ENCODE measurements at regions not wholly inside any gene's neighbourhood (a gene's known extent, or its start where the extent isn't known, plus 50 kb on each side); places are given as distances from the start of the nearest gene placed in this dataset.
A peak's percentile ranks its signal among the peaks of the same experiment; 100 is the strongest.

DNA sequence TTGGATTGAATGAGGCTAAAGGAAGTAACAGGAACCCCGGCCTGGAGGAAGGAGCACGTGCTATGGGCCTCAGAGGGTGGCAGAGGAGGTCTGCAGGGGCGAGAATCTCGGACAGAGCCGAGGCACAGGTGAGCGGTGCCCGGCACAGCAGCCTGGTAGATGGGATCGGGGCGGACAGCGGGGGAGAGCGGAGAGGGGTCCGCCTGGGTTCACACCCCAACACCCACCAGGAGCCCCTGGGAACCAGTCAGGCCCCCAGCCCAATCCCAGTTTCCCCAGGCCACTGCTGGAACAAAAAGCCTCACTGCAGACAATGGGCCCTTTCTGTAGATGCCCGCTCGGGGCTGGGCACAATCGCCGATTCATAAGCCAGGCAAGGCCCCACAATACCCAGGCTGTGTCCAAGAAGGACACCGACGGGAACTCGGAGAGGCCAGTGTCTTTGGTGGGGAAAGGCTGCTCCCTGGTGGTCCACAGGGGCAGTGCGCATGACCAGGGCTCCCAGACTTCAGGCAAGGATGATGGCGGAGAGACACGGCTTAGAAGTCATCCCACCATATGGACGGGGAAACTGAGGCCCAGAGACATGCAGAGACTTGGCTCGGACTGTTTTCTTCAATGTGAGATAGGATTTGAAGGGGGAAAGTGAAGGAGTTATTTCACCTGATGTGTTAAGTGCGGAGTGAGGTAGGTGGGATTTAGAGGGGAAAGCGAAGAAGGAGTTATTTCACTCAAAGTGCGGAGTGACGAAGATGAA, 106.9 kb upstream of the GPR26 start:
- peak; percentile 57 for DNase-seq (ENCODE audit: low read depth)

DNA sequence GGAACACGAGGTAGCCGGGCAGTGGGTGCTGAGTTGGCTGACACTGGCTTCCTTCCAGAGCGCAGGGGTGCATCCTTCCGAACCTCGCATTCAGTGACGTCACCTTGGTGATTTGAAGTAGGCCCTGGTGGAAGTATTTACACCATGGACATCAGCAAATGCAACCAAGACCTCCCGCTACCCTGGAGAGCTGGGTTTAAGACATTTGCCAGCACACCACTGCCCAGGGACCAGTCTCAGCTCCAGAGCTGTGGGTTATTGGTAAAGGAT, 106.4 kb upstream of the GPR26 start:
- DNase-seq (ENCODE audit: low read depth) = no peak

DNA sequence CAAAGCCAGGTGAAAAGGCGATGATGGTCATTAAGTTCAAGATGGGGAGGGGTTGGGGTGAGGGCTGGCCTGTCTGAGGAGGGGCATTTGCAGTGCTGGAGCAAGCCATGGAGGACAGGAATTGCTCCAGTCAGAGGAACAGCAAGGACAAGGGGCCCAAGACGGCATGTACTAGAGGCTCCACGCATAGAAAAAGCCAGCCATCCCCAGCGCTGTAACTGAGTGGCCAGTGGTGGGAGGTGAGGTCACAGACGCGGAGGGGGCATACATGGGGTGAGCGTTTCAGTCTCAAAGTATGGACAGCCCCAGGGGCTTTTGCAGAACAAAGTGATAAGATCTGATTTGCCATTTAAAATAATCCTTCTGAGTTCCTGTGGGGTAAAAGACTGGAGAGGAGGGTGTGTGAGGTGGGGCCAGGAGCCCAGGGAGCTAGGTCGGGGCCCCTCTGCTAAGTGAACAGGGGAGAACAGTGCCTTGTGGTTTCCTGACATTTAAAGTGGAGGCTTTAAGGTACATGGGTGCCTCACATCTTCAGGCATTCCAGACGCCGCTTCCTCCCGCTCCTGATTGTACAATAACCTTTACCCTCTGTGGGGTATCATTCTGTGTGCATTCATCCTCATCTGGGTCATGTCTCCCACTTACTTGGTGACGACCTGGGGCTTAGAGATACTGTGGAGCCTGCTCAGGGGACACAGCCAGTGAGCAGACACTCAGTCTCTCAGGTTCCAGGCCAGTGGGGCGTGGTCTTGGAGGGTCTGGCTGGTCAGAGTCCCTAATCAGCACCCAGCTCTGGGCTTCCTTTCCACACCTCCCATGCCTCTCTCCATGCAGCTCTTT, 105.6 kb upstream of the GPR26 start:
- DNase-seq (ENCODE audit: low read depth) = no peak

DNA sequence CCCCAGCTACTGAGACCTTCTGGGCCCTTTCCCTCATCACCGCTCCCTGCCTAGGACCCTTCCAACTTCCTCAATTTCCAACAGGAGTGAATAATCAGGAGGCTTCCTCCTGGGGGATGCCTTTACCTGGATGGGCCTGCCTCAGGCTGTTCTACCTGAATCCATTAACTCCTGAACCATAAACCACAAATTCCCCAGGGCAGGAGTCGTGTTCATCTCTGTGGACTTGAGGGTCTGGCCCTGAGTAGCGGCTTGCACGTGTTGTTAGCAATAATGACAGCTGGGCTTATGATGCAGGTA, 105.1 kb upstream of the GPR26 start:
- DNase-seq (ENCODE audit: low read depth) = no peak

DNA sequence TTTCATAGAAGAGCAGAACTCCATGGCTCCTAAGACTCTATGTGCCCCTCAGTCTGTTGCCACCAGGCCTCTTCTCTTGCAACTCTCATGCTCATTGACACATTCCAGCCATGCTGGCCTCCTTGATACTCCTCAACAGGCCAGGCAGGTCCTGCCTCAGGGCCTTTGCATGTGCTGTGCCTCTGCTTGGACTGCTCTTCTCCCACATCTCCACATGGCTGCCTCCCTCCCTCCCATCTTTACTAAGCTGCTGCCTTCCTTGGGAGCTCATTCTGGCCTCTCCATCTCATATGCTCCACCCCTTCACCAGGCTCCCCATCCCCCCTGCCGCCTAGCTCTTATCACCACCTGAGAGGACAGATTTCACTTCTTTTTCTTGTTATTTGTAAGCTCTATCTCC, 103.8 kb upstream of the GPR26 start:
- no peak for DNase-seq (ENCODE audit: low read depth)

DNA sequence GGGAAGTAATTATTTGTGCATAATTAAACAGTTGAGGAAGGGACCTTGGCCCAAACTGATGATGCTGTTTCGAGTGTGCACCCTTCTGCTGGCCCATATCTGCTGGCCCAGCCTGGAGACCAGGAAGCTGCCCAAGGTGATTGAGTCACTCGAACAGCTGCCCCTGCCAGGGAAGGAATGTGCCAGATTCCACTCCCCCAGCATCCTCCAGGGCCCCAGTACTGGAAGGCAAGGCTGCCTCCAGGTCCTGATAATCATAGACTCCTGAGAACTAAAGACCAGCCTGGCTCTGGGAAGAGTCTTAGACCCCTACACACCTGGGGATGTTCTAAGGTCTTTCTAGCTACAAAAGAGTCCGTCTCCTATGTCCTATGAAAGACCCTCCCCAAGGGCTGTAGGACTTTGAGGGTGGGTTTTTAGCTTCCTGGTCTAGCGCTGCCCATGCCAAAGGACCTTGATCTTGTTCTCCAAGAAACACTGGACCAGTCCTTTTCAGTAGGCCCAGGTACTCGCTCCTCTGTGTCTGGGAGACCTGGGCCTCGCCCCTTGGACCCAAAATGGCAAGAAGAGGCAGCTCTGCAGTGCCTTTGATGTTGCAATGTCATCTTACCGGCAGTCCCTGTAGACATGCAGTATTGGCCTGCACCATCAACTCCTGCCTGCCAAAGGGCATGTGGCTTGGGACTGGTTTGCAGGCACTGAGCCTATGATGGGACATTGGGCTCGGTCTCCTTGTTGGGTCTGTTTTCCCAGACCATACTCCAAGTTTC, 103.2 kb upstream of the GPR26 start:
- DNase-seq (ENCODE audit: low read depth) = no peak

DNA sequence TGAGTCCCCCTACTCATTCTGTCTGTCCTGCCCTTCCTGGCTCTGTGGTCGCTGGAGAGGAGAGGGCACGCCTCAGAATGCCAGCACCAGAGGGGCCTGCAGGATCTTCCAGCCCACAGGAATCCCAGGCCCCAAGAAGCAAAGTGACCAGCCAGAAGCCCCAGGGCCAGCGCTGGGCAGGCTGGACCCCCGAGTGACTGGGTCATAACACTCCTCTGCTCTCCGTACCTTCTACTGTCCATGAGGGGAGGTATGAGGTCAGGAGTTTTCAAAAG, 102.6 kb upstream of the GPR26 start:
- DNase-seq (ENCODE audit: low read depth) = no peak

DNA sequence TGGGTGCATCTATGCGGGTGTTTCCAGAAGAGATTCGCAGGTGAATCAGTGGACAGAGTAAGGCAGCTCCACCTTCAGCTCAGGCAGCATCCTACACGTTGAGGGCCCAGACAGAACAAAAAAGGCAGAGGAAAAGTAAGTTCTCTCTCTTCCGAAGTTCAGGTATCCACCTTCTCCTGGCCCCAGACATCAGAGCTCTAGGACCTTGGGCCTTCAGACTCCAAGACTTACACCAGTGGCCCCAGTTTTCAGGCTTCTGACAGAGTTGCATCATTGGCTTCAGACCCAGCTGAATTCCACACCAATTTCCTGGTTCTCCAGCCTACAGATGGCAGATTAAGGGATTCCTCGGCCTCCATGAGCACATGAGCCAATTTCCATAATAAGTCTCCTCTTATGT, 102.2 kb upstream of the GPR26 start:
- no peak for DNase-seq (ENCODE audit: low read depth)

DNA sequence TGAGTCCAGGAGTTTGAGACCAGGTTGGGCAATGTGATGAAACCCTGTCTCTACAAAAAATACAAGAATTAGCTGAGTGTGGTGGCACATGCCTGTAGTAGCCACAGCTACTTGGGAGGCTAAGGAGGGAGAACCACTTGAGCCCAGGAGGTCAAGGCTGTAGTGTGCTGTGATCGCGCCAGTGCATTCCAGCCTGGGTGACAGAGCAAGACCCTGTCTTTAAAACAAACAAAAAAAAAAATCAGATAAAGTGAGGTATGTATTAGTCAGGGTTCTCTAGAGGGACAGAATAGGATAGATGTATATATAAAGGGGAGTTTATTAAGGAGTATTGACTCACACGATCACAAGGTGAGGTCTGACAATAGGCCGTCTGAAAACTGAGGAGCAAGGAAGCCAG, 101.5 kb upstream of the GPR26 start:
- DNase-seq (ENCODE audit: low read depth) = no peak

DNA sequence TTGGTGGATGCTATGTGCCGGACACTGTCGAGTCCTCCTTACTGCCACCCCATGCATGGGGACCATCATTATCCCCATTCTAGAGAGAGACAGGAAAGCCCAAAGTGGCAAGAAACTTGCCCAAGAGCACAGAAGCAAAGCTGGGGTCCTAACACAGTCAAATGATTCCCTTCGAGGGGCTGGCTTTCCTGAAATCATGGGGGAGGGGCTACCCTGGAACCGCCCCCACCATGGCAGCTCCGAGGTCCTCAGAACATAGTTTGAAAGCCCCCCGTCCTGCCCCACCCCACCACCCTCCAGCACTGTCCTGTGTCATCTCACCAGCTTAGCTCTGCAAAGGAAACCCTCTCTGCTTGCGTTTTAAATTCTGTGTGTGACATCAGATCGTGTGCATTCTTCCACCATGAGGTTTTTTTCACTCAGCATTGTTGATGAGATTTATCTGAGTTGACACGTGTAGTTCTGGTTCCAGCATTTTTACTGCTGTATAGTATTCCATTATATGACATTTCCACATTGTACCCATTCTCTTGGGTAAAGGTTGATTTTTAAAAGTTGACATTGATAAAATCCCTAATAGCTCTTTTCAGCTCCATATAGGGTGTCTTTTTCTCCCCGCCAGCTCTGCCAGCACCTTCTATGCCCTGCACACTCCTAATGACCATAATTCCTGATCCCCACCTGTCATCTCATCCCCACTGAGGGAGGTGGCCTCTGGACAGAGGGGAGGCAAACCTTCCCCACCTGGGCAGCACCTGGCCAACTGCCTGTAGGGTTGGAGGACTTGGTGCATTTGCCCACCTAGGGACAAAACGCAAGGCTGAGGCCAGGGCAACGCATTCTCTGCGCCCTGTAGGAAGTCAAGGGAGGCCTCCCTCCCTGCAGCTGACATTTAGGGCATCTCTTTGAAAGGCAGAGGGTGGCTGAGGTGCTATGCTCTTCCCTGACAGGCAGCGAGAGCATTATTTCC, 100.2 kb upstream of the GPR26 start:
- no peak for DNase-seq (ENCODE audit: low read depth)

DNA sequence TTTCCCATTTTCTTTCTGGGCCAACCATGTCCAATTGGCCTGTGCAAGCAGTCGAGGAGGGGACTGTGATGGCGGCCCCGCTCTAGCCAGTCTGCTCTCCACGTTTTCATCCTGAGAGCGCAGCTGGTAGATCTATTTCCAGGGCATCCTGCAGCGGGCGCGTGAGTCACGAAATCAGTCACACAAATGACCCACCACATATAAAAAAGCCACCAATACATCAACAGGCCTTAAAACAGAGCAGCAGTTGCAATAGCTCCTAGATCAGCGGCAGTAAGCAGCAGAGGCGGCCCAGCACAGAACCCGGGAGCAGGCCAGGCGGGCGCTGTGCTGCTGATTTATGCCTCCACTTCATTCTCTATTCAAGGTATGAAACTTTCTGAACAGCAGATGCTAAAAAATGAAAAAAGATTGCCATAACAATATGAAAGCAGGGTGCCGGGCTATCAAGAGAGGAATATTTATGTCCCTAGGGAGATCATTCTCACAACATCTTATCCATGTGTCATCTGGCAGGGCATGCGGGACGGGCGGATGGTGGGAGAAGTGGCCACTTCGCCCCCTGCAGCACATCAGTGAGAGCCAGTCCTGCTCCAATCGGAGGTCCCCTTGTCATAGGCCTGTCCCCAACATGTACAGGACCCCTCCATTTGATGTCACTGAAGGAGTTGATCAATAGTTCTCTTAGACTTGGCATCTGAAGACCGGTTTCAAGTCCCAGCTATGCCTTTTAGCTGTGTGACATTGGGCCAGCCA, 98.0 kb upstream of the GPR26 start:
- DNase-seq (ENCODE audit: low read depth) = no peak

DNA sequence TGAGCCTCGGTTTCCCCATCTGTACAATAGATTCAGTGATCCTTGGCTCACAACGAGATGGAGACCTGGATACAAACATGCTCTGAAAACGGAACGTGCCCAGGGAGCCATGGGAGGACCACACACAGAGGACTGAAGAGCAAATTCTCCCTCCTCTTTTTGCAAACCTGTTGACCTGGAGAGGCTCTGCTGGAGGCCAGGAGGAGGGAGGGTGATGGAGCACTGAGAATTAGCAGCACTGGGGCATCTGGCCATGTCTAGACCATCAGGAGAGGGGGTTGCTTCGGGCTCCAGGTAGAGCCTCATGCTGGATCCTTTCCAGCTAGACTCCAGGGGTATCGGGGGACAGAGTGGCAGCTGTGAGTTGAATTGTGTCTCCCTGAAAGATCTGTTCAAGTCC, 97.4 kb upstream of the GPR26 start:
- DNase-seq (ENCODE audit: low read depth) = no peak

DNA sequence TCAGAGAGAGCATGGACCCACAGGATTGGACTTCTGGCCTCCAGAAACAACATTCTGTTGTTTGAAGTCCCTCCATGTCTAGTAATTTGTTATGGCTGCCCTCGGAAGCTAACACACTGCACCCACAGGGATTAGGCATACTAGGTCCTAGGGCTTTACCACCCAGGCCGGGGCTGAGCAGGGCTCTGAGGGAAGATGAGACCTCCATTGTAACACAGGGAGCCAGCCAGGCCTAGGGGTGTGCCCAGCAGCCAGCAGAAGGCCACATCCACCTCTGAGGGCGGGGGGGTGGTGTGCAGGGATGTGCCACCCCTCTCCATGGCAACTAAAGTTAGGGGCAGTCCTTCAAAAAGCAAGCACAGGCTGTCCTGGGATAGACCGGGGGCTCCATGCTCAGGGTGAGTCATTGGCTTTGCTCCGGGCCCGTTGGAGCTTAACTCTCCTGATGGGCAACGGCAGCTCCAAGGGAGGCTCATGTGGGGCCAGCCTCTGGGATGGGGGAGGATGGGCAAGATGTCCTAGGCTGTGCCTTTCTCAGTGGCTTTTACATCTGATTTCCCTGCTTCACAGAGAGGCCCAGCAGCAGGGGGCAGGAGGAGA, 96.6 kb upstream of the GPR26 start:
- DNase-seq (ENCODE audit: low read depth) = no peak

DNA sequence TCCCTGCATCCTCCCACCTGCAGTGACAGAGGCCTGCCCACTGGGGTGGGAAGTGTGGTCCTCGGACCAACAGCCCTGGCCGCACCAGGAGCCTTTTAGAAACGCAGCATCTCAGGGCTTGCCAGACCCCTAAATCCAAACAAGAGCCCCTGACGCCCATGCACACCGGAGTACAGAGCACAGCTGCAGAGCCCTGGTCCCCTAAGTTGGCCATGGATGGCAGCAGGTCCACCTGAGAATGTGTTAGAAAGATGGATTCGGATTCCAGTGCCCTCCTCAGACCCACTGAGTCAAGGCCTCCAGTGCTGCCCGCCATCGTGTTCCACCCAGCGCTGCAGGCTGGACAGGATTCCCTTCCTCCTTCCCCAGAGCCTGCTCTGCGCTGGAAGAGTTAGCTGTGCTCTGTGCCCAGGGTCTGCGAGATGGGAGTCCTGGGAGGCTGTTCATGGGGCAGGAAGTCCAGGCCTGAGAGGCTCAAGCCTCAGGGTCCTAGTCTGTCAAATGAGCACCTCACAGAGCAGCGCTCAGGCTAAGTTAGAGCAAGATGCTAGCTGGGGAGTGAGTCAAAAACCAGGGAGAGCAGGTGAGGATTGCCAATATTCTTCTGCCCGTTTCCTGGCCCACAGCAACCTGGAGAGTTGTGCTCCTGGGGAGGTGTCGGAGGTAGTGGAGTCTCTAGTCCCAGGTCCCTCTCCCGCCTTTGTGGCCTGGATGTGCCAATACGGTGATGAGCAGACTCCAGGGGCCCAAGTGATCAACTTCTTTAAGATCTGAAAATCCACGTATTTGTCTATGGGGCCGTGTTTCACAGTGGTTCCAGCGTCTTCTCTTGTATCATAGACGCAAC, 95.9 kb upstream of the GPR26 start:
- no peak for DNase-seq (ENCODE audit: low read depth)

DNA sequence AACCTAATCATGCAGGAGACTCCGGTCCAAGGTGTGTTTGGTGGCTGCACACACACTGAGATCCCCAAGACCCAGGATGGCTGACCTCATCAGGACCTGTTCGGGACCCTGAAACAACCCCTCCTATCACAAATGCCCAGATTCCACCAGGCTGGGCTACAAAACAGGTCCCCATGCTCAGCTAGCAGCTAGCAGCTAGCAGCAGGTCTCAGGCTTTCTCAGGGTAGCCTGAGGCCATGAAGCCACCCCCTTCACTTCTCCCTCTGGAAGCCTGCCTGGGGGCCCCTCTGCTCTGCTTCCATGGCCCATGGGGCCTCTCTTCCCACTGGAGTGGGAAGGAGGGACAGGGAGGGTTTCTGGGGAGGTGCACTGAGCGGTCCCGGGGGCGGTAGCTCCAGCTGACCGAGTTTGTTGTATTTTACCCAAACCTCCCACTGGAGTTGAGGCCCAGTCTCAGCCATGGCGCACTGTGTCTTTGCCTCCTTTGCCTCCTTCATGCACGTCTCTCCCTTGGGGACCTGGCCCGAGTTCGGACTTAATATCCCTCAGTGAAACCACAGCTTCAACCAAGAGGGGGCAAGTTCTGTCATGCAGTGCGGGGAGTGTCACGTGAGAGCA, 95.1 kb upstream of the GPR26 start:
- DNase-seq (ENCODE audit: low read depth) = no peak

DNA sequence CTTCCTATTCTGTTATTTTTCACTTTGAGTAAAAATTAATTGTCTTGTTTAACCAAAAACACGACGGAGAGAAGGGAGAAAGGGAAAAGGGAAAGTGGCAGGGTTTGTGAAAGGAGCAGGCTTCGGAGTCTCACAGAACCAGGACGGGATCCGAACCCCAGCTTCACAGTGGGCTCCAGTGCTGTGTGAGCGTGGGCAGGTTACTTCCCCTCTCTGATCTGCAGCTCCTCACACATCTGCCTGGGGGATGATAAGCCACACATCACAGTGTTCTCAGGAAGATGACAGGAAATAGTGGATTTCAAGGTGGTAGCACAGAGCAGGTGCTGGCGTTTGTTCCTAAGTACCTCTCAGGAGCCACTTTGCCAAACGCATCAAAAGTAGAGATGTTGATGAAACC, 94.2 kb upstream of the GPR26 start:
- no peak for DNase-seq (ENCODE audit: low read depth)

DNA sequence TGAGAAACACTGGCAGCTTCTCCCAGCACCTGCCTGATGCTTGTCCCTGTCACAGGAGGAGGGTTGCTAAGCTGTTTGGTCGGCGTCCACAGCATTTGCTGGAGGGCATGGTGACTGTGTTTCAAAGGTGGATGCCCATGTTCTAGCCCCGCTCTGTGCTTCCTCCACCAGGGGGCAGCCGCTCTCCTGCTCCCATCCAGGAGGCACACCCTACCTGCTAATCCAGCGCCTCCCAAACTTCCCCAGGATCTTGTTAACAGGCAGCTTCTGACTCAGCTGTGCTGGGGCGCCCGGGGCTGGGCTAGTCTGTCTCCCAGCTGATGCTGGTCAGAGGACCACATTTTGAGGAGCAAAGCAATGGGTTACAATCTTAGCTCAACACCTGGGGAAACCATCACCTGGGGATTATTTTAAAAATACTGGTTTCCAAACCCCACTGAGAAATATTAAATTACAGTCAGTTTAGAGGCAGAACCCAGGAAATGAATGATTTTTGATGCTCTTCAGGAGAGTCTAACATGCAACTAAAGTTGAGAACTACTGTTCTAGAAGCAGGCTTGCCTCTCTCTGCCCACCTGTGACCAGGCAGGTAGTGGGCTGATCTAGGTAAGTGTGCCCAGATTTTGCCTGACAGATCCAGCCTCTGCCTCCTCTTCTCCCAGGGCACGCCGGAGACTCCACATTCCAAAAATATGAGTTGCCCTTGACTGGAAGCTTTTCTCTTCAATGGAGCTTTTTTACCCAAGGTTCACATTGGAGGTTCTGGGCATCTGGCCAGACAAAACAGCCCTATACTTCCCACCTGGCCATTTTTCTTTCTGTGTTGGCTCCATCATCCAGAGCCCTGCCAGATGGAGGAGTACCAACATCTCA, 92.7 kb upstream of the GPR26 start:
- DNase-seq (ENCODE audit: low read depth) = peak; percentile 8

DNA sequence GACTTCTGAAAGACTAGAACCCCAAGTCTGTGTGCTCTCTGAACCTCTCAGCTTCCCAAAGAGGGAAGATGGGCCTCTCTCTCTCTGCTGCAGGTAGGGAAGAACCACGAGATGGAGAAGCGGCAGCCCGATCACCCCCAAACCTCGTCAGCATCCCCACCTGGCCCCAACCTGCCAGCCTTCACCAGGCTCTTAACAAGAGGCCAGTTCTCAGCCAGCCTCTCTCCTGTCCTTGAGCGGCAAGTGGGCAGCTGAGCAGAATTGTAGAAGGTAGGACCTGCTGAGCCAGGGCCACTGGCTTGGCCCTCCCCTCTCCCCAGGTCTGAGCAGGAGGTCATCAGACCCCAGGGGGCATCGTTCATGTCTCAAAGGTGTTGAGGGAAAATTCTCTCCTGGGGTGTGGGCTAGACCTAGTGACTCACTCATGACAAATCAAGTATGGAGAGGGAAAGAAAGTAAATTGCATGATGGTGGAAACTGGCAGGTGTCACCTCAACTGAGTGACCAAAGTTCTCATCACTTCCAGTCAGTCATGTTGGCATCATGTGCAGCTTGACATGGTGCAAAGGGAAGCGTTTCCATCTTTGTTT, 92.0 kb upstream of the GPR26 start:
- DNase-seq (ENCODE audit: low read depth) = no peak
